ENCODE measurements at regions not wholly inside any gene's neighbourhood (a gene's known extent, or its start where the extent isn't known, plus 50 kb on each side); places are given as distances from the start of the nearest gene placed in this dataset.

DNA sequence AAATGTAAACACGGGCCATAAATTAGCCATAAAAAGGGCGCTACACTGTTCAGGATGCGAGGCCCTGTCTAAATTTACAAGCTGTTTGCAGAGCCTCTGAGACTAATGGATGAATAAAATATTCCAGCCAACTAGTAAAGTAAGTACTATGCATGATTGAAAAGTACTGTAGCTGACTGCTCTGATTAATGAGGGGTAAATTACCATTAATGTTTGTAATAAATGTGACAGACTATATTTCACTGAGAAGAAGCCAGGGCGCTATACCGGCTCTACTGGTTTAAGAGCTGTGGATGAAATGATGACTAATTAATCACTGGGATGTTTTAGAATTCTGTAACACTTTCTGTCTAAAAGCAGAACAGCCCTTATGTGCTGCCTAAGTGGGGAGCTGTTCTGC lies 54.3 kb upstream of the RGPD4 start:
- no peak for DNase-seq (ENCODE audit: low spot score)

DNA sequence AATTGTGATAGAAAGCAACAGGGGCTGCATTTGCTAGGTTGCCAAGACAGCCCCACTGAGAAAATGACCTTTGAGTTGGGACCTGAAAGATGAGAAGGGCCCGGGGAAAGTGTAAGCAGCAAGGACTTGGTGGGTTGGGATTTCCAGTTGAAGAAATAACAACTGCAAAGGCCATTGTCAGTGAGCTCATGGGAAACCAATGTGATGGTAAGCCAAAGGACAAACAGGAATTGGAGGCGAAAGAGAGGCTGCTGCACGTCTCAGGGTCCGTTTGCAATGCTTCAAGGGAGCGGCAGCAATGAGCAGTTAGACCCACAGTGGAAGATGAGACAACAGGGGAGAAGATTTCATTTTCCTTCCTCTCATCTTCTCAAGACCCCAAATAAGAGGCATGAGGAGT lies 51.5 kb upstream of the RGPD4 start:
- no peak for DNase-seq (ENCODE audit: low spot score)

DNA sequence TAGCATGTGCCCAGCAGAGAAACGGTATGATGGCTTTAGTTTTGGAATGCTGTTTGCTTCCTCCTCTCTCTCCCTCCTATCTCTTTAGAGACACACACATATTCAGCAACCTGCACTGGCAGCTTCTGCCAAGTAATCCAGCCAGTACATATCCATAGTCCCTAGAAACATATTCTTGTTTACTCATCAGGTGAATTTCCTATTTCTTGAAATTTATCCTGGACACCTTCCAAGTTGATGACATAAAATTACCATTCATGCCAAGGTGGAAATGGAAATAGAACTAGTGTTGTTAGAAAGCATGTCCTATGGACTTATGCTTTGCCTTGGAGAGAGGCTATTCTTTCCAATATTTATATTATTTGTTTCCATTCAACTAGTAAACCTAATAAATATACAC lies 50.9 kb upstream of the RGPD4 start:
- DNase-seq (ENCODE audit: low spot score) = no peak

DNA sequence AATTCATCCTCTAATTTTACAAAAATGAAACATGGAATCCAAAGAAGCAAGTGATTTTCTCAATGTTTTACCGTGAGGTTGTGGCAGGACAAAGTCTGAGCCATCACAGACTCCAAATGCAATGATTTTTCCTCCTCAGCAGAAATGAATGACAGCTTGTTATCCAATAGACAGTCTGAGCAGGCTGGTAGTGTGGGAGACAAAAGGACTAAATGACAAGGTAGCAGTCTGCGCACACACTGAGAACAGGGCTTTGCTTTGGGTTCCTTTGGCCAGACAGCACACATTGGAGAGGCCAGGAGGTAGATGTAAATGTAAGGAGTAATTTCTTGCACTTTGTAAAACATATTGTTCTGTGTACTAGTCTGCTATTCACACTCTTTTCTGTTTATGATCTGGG lies 50.3 kb upstream of the RGPD4 start:
- no peak for DNase-seq (ENCODE audit: low spot score)

Data from HuH-7 (cell line).